Stimulated activated naive CD4-positive, alpha-beta T cell treated with Interleukin-2 at 50 U/mL for 16 hours (primary cell): ENCODE measurements at regions not wholly inside any gene's neighbourhood (a gene's known extent, or its start where the extent isn't known, plus 50 kb on each side); places are given as distances from the start of the nearest gene placed in this dataset.
"Not testable (repeated sequence)": the region's sequence is repeated elsewhere in the genome, so short reads cannot be mapped to it uniquely, and the experiment has no call there.

Source experiments
- DNase-seq: peaks from one replicate; lab custom pipeline; 2025; lab: John Stamatoyannopoulos, UW

- no peak for DNase-seq
These were observed 1684.7 kb downstream of the HACE1 start for GRCh38 chr6:103175056-103175455.

GRCh38 chr6:103167345-103168071 lies 1692.2 kb downstream of the HACE1 start:
- DNase-seq: no peak

DNA sequence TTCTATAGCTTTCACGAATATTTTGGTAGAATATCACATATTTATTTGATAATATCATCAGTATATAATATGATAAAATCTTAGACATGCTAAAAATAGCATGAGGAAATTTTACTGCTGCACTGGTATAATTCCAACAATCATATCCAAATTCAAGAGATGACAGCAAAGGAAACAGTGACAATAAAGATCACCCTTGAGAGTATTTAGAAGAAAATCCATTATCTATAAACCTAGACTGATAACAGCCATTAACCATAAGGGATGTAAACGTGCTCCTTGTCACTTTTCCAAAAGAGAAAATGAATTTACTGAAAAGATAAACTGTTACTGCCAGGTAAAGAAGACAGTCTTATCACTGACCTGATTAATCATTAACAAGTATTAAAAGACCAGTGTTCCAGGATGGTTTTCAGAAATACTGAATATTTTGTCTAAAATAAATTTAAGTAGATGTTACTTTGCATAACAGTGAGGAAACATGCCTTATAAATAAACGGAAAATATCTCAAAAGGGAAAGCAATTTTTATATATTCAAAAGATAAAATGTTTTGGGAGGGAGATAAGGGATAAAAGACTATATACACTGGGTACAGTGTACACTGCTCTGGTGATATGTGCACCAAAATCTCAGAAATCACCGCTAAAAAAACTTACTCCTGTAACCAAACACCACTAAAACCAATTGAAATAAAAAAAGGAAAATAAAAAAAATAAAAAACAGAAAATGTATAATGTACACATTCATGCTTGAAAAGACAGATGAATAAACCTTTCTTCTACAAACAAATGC lies 1704.7 kb downstream of the HACE1 start:
- no peak for DNase-seq

DNA sequence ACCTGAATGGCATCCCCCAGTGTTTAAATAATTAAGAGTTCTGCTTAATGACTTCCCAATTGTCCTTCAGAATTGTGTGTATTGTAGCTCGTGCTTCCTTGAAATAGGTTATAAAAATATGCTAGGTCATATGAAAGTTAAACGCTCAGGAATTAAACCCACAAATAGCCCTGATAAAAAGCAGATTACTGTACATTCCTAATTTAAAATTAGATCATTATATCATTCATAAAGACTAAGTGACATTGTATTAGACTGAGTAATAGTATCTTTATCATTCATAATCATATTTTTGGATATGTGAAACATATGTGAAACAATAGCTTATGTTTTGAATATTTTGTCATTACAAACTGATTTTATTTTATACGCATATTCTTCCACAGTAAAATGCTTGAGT lies 1706.7 kb downstream of the HACE1 start:
- no peak for DNase-seq

DNA sequence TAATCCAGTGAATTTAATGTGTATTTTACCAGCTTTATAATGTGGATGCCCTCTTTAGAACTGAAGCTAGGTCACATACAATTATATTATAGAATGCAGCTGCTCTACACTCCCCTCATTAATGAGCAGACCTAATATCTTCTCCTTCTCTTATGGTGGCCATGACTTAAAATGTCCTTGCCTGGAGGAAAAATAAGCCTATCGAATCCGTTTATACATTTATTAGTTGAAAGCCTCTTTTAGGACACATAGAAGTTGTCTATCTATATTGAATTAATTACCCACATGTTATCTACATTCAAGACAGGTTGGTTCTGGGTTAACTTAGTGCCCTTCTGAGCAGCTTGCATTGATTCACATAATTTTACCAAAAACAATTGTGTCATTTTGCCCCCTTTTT lies 1716.8 kb downstream of the HACE1 start:
- DNase-seq: no peak

DNA sequence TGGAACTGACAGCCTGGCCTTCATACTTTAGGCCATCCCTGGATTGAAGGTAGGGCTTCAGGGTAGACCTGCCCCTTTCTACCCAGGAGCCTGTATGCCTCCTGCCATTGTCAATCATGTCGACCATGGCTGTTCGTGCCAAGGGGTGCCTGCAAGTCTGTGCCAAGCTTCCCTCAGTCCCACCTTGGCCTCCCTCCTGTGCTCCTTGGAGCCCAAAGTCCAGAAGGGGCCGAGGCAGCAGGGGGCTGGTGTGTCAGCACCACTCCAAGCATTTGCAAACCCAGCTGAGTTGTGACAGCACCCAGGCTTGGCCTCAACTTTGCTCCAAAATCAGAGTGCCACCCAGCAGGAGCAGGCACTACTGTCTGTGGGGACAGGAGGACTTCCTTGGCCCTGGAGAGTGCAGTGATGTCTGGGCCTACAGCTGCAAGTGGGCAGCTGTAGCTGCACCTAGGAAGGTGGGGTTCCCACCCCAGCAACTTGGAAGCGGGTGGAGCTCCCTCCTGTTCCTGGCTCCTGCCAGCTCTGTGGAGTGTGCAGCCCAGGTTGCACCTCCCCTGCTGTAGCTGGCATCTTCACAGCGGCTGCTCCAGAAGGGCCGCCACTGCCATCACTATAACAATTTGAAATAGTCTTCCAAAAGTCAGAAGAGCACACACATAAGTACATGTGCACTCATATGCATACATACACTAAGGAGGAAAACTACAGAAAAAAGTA lies 1719.3 kb downstream of the HACE1 start:
- no peak for DNase-seq

DNA sequence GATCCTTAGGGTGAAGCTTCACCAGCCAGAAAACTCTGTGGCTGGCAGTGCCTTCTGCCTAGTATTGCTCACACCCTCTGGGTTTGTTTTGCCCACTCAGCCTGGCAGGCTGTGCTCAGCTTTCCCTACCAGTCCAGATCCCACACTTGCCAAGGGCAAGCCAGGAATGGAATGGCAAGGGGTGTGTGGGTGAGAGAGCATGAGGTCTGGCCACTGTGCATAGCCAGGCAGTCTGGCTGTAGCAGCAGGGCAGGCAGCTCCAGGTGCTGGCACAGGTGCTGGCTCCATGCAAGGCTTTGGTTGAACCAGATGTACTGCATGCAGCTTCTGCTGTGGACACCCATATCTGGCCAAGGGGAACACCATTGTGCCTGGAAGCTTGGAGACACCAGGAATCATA lies 1720.3 kb downstream of the HACE1 start:
- no peak for DNase-seq

DNA sequence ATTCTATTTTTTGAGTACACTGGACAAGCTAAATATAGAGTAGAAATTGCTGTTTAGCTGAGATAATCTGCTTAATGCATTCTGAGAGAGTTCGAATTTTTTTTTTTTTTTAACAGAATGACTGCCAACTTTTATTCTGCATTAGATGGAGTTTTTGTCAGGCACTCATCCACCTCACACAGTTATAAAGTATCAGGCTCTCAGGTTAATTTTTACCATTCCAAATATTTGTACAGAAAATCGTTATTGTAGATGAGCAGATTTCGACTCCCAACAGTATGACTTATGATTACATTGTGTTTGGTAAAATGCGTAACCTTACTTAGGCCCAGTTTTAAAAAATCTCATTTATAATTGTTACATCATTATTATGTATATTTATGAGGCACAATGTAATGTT lies 1731.0 kb downstream of the GRIK2 start:
- no peak for DNase-seq

GRCh38 chr6:103122766-103123601 lies 1729.5 kb downstream of the GRIK2 start:
- DNase-seq: no peak

- no peak for DNase-seq
These were observed 1725.5 kb downstream of the GRIK2 start for GRCh38 chr6:103119056-103119455.

- no peak for DNase-seq
These were observed 1721.1 kb downstream of the GRIK2 start for GRCh38 chr6:103114582-103114981.

- no peak for DNase-seq
These were observed 1719.9 kb downstream of the GRIK2 start for GRCh38 chr6:103113416-103113815.

DNA sequence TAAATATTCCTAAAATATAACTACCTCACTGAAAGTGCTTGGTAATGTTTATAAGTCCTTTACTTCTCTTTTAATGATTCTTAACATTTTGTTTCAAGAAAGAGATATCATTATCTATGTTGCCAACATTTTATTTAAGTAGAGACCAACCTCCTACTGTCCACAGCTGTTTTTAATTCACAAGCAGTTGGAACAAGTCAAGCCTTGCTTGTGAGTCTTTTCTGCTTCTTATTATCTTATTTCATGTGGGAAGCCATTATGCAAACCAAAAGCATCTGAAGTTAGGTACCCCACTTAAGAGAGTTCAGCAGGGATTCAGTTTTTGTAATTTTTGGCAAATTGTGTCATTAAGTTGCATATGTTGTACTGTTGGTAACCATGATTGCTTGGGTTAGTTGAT lies 1714.5 kb downstream of the GRIK2 start:
- DNase-seq: no peak

DNA sequence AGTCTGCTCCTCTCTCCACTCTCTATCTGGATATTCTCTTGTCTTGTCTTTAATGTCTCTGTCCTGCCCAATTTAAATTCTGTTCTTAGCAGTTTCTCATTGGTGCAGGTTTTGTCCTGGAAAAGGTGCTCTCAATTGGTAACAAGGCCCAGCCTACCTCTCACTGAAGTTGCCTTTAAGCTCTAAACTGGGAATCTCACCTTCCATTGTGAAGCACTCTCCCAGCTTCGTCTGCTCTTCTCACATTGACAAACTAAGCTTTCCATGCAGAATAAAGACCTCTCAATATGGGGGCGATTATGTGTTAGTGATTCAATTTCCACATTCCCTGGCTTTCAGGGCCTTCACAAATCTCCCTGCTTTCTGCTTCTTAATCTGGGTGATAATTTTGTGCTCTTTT lies 1712.2 kb downstream of the GRIK2 start:
- no peak for DNase-seq

GRCh38 chr6:103101267-103101666 lies 1707.8 kb downstream of the GRIK2 start:
- no peak for DNase-seq

DNA sequence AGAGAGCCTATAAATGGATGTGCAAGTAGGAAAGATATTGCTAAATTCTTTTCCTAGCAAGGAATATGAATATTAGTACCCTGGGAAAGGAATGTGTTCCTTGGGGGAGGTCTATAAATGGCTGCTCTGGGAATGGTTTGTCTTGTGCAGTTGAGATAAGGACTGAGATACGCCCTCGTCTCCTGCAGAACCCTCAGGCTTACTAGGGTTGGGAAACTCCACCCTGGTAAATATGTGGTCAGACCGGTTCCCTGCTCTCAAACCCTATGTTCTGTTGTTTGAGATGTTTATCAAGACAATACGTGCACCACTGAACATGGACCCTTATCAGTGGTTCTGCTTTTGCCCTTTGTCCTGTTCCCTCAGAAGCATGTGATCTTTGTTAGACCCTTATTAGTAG lies 1698.9 kb downstream of the GRIK2 start:
- not testable (repeated sequence) for DNase-seq

DNA sequence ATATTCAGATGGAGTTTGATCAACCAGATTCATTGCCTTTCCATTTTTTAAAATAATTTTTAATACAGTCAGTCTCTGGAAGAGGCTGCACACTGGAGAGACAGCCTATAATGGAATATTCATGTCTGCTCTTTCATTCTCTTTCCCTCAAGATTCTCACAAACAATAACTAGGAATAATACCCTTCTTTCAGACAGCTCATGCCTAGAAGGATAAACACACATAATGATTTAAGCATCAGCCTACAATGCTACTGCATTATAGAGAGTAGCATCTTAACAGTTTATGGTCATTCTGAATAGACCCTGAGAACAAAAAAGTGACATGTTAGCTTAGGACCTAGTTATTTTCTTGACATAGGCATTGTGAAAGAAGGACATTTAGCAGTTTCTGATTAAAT lies 1692.3 kb downstream of the GRIK2 start:
- no peak for DNase-seq

DNA sequence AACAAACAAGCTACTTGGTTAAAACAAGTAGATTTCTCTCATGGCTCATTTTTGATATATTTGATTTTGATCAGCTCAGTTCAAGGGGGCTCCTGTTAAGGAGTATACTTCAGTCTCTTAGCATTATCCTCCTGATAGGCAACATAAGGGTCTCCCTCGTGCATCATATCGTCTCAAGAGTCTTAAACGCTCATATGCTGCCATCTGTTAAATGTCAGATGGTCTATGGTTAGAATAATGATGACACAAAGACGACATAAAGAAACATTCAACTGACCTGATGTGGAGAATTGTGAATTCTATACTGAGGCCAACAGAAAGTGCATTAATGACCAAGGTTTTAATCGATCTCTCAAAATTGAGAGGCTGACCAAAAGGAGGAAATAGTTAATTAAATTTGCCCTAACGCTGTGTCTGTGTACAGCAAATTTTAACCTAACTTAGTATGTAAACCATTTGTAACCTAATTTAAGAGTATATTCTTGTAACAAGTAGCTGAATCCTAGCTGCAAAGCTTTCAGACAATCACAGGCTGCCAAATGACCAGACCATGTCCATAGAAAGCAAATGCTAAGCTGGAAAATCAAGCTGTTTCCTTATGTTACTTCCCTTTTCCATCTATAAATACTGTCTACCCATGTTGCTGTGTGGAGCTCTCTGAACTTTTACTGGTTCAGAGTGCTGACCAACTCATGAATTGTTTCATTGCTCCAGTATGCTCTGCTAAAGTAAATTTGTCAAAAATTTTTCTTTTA lies 1688.5 kb downstream of the GRIK2 start:
- no peak for DNase-seq

GRCh38 chr6:103081126-103081525 lies 1687.6 kb downstream of the GRIK2 start:
- no peak for DNase-seq

DNA sequence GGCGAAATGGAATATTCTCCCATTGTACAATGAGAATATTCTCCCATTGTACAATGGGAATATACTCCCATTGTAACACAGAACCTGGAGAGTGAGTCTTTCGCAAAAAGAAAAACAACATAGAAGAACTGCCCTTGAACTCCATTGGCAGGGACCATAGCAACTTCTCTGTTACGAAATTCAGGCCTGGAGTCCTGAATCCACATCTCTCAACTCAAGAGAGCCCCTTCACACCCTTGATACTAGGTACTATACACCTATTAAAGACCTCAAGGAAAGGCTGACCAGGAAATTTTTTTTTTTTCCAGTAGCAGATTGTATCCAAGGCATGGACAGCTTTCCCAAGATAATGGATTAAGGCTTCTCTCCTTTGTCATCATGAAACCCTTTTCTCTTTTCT lies 1687.0 kb downstream of the GRIK2 start:
- DNase-seq: no peak

GRCh38 chr6:103079867-103080266 lies 1686.4 kb downstream of the GRIK2 start:
- DNase-seq: no peak
